GM23338 (cell line): ENCODE measurements at regions not wholly inside any gene's neighbourhood (a gene's known extent, or its start where the extent isn't known, plus 50 kb on each side); places are given as distances from the start of the nearest gene placed in this dataset.

ENCODE experiments used
- ATAC-seq: fragments of 200-7000 bp; cut with Tn5 transposase; 3 replicates; pipeline ENCODE4 v1.9.1; 2020
- DNase-seq: peaks from one replicate; pipeline ENCODE4 v3.0.0-alpha.2; 2015; ENCODE audit warnings: low spot score
- H2AFZ ChIP-seq: fragments of 200-600 bp; sonication (generic); 2 replicates; pipeline ENCODE4 v1.8.0; 2016; ENCODE audit warnings: antibody characterized with exemption, mild to moderate bottlenecking, moderate library complexity
- H3F3A ChIP-seq: fragments of 200-600 bp; sonication (generic); replicated peaks from 2 replicates; pipeline ENCODE4 v1.8.0; 2017; ENCODE audit warnings: antibody characterized with exemption, mixed run types, low read depth
- H3K27ac ChIP-seq: fragments of 200-600 bp; sonication (generic); 2 replicates; pipeline ENCODE4 v1.6.1; 2016; ENCODE audit warnings: low read depth
- H3K27me3 ChIP-seq: fragments of 200-600 bp; sonication (generic); 2 replicates; pipeline ENCODE4 v1.8.0; 2016; ENCODE audit warnings: mild to moderate bottlenecking, mixed run types, moderate library complexity; ENCODE audit not compliant: insufficient read depth
- H3K36me3 ChIP-seq: fragments of 200-600 bp; sonication (generic); 2 replicates; pipeline ENCODE4 v1.8.0; 2016; ENCODE audit warnings: mild to moderate bottlenecking; ENCODE audit not compliant: insufficient read depth
- H3K4me1 ChIP-seq: fragments of 200-600 bp; sonication (generic); 2 replicates; pipeline ENCODE4 v1.8.0; 2016; ENCODE audit warnings: mild to moderate bottlenecking, moderate library complexity; ENCODE audit not compliant: insufficient read depth
- H3K4me2 ChIP-seq: fragments of 200-600 bp; sonication (generic); 2 replicates; pipeline ENCODE4 v1.7.1; 2017; ENCODE audit warnings: mixed run types
- H3K4me3 ChIP-seq: fragments of 200-600 bp; sonication (generic); 2 replicates; pipeline ENCODE4 v1.6.1; 2016; ENCODE audit warnings: mixed run types
- H3K79me2 ChIP-seq: fragments of 200-600 bp; sonication (generic); replicated peaks from 2 replicates; pipeline ENCODE4 v1.8.0; 2017; ENCODE audit warnings: mild to moderate bottlenecking; ENCODE audit not compliant: insufficient read depth
- H3K9me2 ChIP-seq: fragments of 200-600 bp; sonication (generic); 2 replicates; pipeline ENCODE4 v1.8.0; 2017; ENCODE audit not compliant: insufficient read depth
- H4K20me1 ChIP-seq: fragments of 200-600 bp; sonication (generic); replicated peaks from 2 replicates; pipeline ENCODE4 v1.8.0; 2017; ENCODE audit warnings: mild to moderate bottlenecking; ENCODE audit not compliant: insufficient read depth
- H3K27ac Mint-ChIP-seq: 2 replicates; pipeline ENCODE4 v1.8.0; 2020; ENCODE audit warnings: inconsistent platforms, mild to moderate bottlenecking, moderate library complexity, mixed read lengths
- H3K27me3 Mint-ChIP-seq: 3 replicates; pipeline ENCODE4 v1.8.0; 2022; ENCODE audit warnings: low read depth, mild to moderate bottlenecking, moderate library complexity, mixed read lengths, inconsistent platforms; ENCODE audit not compliant: insufficient read depth, poor library complexity
- H3K36me3 Mint-ChIP-seq: 3 replicates; pipeline ENCODE4 v1.8.0; 2021; ENCODE audit warnings: low read depth, mild to moderate bottlenecking, inconsistent platforms, moderate library complexity, mixed read lengths
- H3K4me1 Mint-ChIP-seq: 3 replicates; pipeline ENCODE4 v1.8.0; 2020; ENCODE audit warnings: mild to moderate bottlenecking, inconsistent platforms, mixed read lengths
- H3K4me3 Mint-ChIP-seq: 3 replicates; pipeline ENCODE4 v1.8.0; 2021; ENCODE audit warnings: moderate library complexity, mild to moderate bottlenecking, inconsistent platforms, mixed read lengths
- H3K9me3 Mint-ChIP-seq: 3 replicates; pipeline ENCODE4 v1.8.0; 2020; ENCODE audit warnings: moderate library complexity, mild to moderate bottlenecking, inconsistent platforms, mixed read lengths
- CREB1 ChIP-seq: fragments of 250-450 bp; sonication (Bioruptor Pico); IDR thresholded peaks from 2 replicates; pipeline ENCODE4 v1.5.0; 2020; ENCODE audit warnings: low read depth, mild to moderate bottlenecking, moderate library complexity
- ETS1 ChIP-seq: IDR thresholded peaks from 2 replicates; pipeline ENCODE4 v1.6.1; 2016; ENCODE audit warnings: antibody characterized with exemption
- EZH2phosphoT487 ChIP-seq: fragments of 200-600 bp; sonication (generic); IDR thresholded peaks from one replicate; pipeline ENCODE4 v1.8.1; 2018; ENCODE audit warnings: antibody characterized with exemption; ENCODE audit not compliant: unreplicated experiment
- JUNB ChIP-seq: IDR thresholded peaks from one replicate; pipeline ENCODE4 v1.6.1; 2016; ENCODE audit warnings: antibody characterized with exemption; ENCODE audit not compliant: unreplicated experiment
- NANOG ChIP-seq: IDR thresholded peaks from 2 replicates; pipeline ENCODE4 v1.6.1; 2016; ENCODE audit warnings: antibody characterized with exemption, borderline replicate concordance
- POLR2AphosphoS5 ChIP-seq: IDR thresholded peaks from 2 replicates; pipeline ENCODE4 v1.6.1; 2016; ENCODE audit warnings: antibody characterized with exemption, low read depth
- REST ChIP-seq: IDR thresholded peaks from one replicate; pipeline ENCODE4 v1.6.1; 2018; ENCODE audit warnings: antibody characterized with exemption; ENCODE audit not compliant: unreplicated experiment
- ZNF114 ChIP-seq: fragments of 250-450 bp; sonication (Bioruptor Pico); IDR thresholded peaks from 2 replicates; pipeline ENCODE4 v1.5.0; 2020; ENCODE audit warnings: mild to moderate bottlenecking, moderate library complexity
- ZNF331 ChIP-seq: fragments of 250-450 bp; sonication (Bioruptor Pico); IDR thresholded peaks from 2 replicates; pipeline ENCODE4 v1.5.0; 2020; ENCODE audit warnings: low read depth, mild to moderate bottlenecking, moderate library complexity
- TF ChIP-seq, protein P1 (sequence below): fragments of 250-450 bp; sonication (Bioruptor Pico); IDR thresholded peaks from 2 replicates; pipeline ENCODE4 v1.5.0; 2020; ENCODE audit warnings: mild to moderate bottlenecking, moderate library complexity

GRCh38 chr10:125216861-125217260, 56.5 kb upstream of the CTBP2 start (continued):
- TF ChIP-seq, protein P1, sequence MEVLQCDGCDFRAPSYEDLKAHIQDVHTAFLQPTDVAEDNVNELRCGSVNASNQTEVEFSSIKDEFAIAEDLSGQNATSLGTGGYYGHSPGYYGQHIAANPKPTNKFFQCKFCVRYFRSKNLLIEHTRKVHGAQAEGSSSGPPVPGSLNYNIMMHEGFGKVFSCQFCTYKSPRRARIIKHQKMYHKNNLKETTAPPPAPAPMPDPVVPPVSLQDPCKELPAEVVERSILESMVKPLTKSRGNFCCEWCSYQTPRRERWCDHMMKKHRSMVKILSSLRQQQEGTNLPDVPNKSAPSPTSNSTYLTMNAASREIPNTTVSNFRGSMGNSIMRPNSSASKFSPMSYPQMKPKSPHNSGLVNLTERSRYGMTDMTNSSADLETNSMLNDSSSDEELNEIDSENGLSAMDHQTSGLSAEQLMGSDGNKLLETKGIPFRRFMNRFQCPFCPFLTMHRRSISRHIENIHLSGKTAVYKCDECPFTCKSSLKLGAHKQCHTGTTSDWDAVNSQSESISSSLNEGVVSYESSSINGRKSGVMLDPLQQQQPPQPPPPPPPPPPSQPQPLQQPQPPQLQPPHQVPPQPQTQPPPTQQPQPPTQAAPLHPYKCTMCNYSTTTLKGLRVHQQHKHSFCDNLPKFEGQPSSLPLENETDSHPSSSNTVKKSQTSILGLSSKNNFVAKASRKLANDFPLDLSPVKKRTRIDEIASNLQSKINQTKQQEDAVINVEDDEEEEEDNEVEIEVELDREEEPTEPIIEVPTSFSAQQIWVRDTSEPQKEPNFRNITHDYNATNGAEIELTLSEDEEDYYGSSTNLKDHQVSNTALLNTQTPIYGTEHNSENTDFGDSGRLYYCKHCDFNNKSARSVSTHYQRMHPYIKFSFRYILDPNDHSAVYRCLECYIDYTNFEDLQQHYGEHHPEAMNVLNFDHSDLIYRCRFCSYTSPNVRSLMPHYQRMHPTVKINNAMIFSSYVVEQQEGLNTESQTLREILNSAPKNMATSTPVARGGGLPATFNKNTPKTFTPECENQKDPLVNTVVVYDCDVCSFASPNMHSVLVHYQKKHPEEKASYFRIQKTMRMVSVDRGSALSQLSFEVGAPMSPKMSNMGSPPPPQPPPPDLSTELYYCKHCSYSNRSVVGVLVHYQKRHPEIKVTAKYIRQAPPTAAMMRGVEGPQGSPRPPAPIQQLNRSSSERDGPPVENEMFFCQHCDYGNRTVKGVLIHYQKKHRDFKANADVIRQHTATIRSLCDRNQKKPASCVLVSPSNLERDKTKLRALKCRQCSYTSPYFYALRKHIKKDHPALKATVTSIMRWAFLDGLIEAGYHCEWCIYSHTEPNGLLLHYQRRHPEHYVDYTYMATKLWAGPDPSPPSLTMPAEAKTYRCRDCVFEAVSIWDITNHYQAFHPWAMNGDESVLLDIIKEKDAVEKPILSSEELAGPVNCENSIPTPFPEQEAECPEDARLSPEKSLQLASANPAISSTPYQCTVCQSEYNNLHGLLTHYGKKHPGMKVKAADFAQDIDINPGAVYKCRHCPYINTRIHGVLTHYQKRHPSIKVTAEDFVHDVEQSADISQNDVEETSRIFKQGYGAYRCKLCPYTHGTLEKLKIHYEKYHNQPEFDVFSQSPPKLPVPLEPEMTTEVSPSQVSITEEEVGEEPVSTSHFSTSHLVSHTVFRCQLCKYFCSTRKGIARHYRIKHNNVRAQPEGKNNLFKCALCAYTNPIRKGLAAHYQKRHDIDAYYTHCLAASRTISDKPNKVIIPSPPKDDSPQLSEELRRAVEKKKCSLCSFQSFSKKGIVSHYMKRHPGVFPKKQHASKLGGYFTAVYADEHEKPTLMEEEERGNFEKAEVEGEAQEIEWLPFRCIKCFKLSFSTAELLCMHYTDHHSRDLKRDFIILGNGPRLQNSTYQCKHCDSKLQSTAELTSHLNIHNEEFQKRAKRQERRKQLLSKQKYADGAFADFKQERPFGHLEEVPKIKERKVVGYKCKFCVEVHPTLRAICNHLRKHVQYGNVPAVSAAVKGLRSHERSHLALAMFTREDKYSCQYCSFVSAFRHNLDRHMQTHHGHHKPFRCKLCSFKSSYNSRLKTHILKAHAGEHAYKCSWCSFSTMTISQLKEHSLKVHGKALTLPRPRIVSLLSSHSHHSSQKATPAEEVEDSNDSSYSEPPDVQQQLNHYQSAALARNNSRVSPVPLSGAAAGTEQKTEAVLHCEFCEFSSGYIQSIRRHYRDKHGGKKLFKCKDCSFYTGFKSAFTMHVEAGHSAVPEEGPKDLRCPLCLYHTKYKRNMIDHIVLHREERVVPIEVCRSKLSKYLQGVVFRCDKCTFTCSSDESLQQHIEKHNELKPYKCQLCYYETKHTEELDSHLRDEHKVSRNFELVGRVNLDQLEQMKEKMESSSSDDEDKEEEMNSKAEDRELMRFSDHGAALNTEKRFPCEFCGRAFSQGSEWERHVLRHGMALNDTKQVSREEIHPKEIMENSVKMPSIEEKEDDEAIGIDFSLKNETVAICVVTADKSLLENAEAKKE (CRISPR knock-in tag), result no peak
- TF ChIP-seq JUNB, result no peak
- no peak for TF ChIP-seq ZNF114 (CRISPR knock-in tag)
- TF ChIP-seq POLR2AphosphoS5, result no peak
- no peak for TF ChIP-seq REST
- TF ChIP-seq NANOG, result no peak

DNA sequence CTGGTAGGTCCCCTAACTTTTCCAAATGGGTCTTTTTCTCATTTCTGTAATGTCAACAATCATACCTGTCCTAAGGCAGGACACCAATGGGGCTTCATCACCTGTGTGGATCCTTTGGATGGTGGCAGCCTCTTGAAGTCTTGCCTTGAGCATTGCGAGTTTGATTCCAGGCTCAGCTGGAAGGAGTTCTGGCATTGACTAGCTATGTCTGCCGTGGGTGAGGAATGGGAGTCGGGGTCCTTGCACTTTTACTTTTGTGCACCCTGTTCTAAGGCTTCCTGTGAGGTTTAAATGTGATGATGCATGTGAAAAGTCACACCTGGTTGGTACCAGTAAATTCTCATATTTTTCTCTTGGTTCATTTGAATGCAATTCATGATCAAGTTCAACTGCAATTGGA, 55.9 kb upstream of the CTBP2 start:
- no peak overlapping the region for H3K27ac Mint-ChIP-seq
- H3K36me3 Mint-ChIP-seq, result no peaks in the 10 kb centered on the region
- TF ChIP-seq REST (no peak), EZH2phosphoT487 (no peak), ZNF331 (no peak), ETS1 (no peak), ZNF114 (CRISPR knock-in tag) (no peak), CREB1 (no peak)

More for the DNA sequence above, 55.9 kb upstream of the CTBP2 start:
- Histone ChIP-seq H3K4me3 (no peak overlapping the region), H3K36me3 (no peaks in the 10 kb centered on the region), H3K9me2 (0 out of 2 replicates have a peak, but pooled peaks cover 8% of the 10 kb centered on the region), H3K4me2 (no peak overlapping the region), H3F3A (no peaks in the 10 kb centered on the region), H3K79me2 (no peaks in the 10 kb centered on the region), H3K4me1 (no peaks in the 10 kb centered on the region; the same call in 1 of the 2 replicates), H3K27ac (no peak overlapping the region), H4K20me1 (no peaks in the 10 kb centered on the region), H2AFZ (no peak overlapping the region), H3K27me3 (no peaks in the 10 kb centered on the region)
- H3K4me3 Mint-ChIP-seq, result no peak overlapping the region
- DNase-seq, result no peak
- peaks cover 9% of the 10 kb centered on the region for H3K27me3 Mint-ChIP-seq
- peaks cover 10% of the 10 kb centered on the region for H3K4me1 Mint-ChIP-seq
- ATAC-seq, result no peak
- H3K9me3 Mint-ChIP-seq, result no peaks in the 10 kb centered on the region; the same call in 2 of the 3 replicates
